Peyer's patch (tissue), 4 donors: ENCODE measurements at regions not wholly inside any gene's neighbourhood (a gene's known extent, or its start where the extent isn't known, plus 50 kb on each side); places are given as distances from the start of the nearest gene placed in this dataset.

Experiments used
- DNase-seq, 3 donors: peaks; one replicate each; pipeline ENCODE4 v3.0.0-alpha.2; 2017 to 2019
- H3K27ac ChIP-seq, 4 donors: fragments of 200-600 bp; sonication (generic); one replicate each; pipeline ENCODE4 v1.5.1; 2016 to 2019
- H3K27me3 ChIP-seq, 2 donors: fragments of 200-600 bp; sonication (generic); one replicate each; pipeline ENCODE4 v1.5.1; 2019
- H3K36me3 ChIP-seq, 3 donors: fragments of 200-600 bp; sonication (generic); one replicate each; pipeline ENCODE4 v1.5.1; 2016 to 2019
- H3K4me1 ChIP-seq, 4 donors: fragments of 200-600 bp; sonication (generic); one replicate each; pipeline ENCODE4 v1.5.1; 2016 to 2019
- H3K4me3 ChIP-seq, 4 donors: fragments of 200-600 bp; sonication (generic); 1 replicate in 3 of 4; 2 replicates in 1 of 4; pipeline ENCODE4 v1.5.1; 2016 to 2019; ENCODE audit warnings: mild to moderate bottlenecking in 1 of 4
- H3K9me3 ChIP-seq, 4 donors: fragments of 200-600 bp; sonication (generic); one replicate each; pipeline ENCODE4 v1.5.1; 2016 to 2019; ENCODE audit warnings: mild to moderate bottlenecking in 1 of 4
- CTCF ChIP-seq, 6 experiments: fragments of 450-650 bp in 4 of 6; fragments of 200-600 bp in 2 of 6; sonication (generic) in 1 of 6; IDR thresholded peaks; one replicate each; pipeline ENCODE4 v1.5.1; 2017 to 2019; ENCODE audit warnings: antibody characterized with exemption in 6 of 6, mild to moderate bottlenecking in 3 of 6, moderate library complexity in 1 of 6
- POLR2A ChIP-seq, 2 donors: fragments of 450-650 bp; IDR thresholded peaks; one replicate each; pipeline ENCODE4 v1.5.1; 2017; ENCODE audit warnings: antibody characterized with exemption in 2 of 2, mild to moderate bottlenecking in 2 of 2, moderate library complexity in 2 of 2

- no peaks in the 10 kb centered on the region for H3K27me3 ChIP-seq
- H3K27ac ChIP-seq = no peak overlapping the region
- H3K4me1 ChIP-seq = no peaks in the 10 kb centered on the region
- no peaks in the 10 kb centered on the region for H3K36me3 ChIP-seq
- no peak for DNase-seq
- TF ChIP-seq CTCF (IDR thresholded peaks at IDR 0.05) = no peak
- no peak overlapping the region for H3K4me3 ChIP-seq
- no peaks in the 10 kb centered on the region for H3K9me3 ChIP-seq
Measured at GRCh38 chr10:31188792-31189406, 130.1 kb upstream of the ZEB1 start.

GRCh38 chr10:31190488-31190887, 128.5 kb upstream of the ZEB1 start:
- Histone ChIP-seq H3K4me3 (no peak overlapping the region), H3K9me3 (no peaks in the 10 kb centered on the region), H3K36me3 (no peaks in the 10 kb centered on the region), H3K27me3 (no peaks in the 10 kb centered on the region), H3K27ac (no peak overlapping the region), H3K4me1 (no peaks in the 10 kb centered on the region)
- DNase-seq = no peak
- TF ChIP-seq POLR2A (IDR thresholded peaks at IDR 0.05) (no peak), CTCF (IDR thresholded peaks at IDR 0.05) (no peak)

GRCh38 chr10:31192475-31192874, 126.5 kb upstream of the ZEB1 start:
- no peaks in the 10 kb centered on the region for H3K27me3 ChIP-seq
- H3K4me3 ChIP-seq = no peak overlapping the region
- H3K27ac ChIP-seq = no peak overlapping the region
- no peaks in the 10 kb centered on the region for H3K4me1 ChIP-seq
- H3K36me3 ChIP-seq = no peaks in the 10 kb centered on the region
- no peak for DNase-seq
- TF ChIP-seq CTCF (IDR thresholded peaks at IDR 0.05) (no peak), POLR2A (IDR thresholded peaks at IDR 0.05) (no peak)
- H3K9me3 ChIP-seq = no peaks in the 10 kb centered on the region

GRCh38 chr10:31194986-31195385, 124.0 kb upstream of the ZEB1 start:
- Histone ChIP-seq H3K27me3 (no peaks in the 10 kb centered on the region), H3K4me1 (no peaks in the 10 kb centered on the region), H3K36me3 (no peaks in the 10 kb centered on the region), H3K27ac (no peak overlapping the region), H3K4me3 (no peak overlapping the region), H3K9me3 (no peaks in the 10 kb centered on the region)
- no peak for DNase-seq
- TF ChIP-seq CTCF (IDR thresholded peaks at IDR 0.05) = no peak
- no peak for TF ChIP-seq POLR2A (IDR thresholded peaks at IDR 0.05)

- Histone ChIP-seq H3K27ac (no peak overlapping the region), H3K4me1 (no peaks in the 10 kb centered on the region), H3K4me3 (no peak overlapping the region), H3K36me3 (no peaks in the 10 kb centered on the region), H3K9me3 (no peaks in the 10 kb centered on the region), H3K27me3 (no peaks in the 10 kb centered on the region)
- no peak for TF ChIP-seq CTCF (IDR thresholded peaks at IDR 0.05)
- TF ChIP-seq POLR2A (IDR thresholded peaks at IDR 0.05) = no peak
- DNase-seq = no peak
Measured at GRCh38 chr10:31197886-31198285, 121.1 kb upstream of the ZEB1 start.

- Histone ChIP-seq H3K27me3 (no peaks in the 10 kb centered on the region), H3K4me1 (peaks cover 0 to 9% (median 0%) of the 10 kb centered on the region in 4 donors), H3K9me3 (no peaks in the 10 kb centered on the region), H3K36me3 (no peaks in the 10 kb centered on the region), H3K4me3 (no peak overlapping the region), H3K27ac (no peak overlapping the region)
- DNase-seq = no peak
- TF ChIP-seq CTCF (IDR thresholded peaks at IDR 0.05) (no peak), POLR2A (IDR thresholded peaks at IDR 0.05) (no peak)
Measured at GRCh38 chr10:31204090-31204489, 114.9 kb upstream of the ZEB1 start.
